Hypothalamus (tissue), 51 donors: ENCODE measurements at regions not wholly inside any gene's neighbourhood (a gene's known extent, or its start where the extent isn't known, plus 50 kb on each side); places are given as distances from the start of the nearest gene placed in this dataset.

Experiments
- DNase-seq, 51 donors: peaks; one replicate each; lab custom pipeline; 2025; lab: John Stamatoyannopoulos, UW

DNA sequence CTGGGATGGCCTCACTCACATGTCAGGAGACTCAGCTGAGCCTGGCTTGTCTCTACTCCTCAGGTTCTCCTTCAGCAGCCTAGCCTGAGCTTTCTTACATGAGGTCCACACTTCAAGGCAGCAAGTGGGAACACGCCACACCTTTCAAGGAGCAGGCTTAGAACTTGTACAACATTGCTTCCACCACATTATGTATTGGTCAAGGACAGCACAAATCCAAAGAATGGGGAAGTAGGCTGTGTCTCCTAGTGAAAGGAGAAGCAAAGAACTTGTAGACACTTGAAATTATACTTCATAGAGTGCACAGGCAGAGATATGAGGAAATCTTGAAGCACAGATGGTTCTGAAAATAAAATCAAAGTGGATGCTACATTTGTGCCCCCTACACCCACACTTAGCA lies 120.9 kb upstream of the NOCT start:
- DNase-seq: no peak

DNA sequence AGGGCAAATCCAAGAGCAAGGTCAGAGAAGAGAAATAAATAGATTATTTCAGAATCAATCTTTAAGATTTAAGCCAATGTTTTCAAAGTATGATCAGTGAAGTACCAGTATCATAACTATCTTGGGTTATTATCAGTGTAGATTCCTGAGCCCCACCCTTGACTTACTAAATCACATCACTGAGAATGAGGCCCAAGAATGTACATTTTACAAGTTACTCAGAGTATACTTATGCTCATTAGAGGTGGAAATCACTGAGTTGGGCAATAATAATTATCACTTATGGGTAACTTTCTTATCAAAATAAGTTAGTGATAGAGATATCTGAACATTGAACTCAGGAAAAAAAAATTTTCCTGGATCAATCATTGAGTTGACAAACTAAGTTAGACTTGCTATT lies 121.6 kb upstream of the NOCT start:
- no peak for DNase-seq

DNA sequence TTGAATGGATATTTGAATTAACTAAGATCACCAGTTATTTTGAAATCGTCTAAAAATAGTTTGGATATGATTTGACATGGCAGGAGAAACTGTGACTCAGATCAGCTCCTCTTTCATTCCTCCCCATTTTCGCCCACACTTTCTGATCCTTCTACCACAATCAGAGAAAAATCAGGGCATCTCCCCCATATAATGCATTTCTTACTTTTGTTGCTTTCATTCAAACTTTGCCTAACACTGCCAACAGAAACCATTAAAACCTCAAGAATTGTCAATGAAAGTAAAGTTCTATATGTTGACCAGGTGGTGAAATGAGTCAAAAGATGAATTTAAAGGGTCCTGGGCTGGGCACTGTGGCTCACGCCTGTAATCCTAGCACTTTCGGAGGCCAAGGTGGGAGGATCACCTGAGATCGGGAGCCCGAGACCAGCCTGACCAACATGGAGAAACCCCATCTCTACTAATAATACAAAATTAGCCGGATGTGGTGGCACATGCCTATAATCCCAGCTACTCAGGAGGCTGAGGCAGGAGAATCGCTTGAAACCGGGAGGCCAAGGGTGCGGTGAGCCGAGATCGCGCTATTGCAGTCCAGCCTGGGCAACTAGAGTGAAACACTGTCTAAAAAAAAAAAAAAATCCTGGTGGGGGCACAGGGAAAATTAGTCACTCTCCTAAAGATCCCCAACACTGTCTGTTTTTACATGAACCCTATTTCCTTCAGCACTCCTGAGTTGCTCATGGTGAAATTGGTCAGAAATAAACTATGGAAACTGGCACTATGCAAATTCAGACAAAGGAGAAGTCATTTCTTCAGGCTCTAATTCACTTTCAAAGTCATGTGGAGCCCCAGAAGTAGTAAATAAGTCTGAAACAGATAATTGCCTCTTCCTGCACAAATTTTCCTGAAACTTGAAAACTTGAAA lies 122.8 kb upstream of the NOCT start:
- no peak for DNase-seq

DNA sequence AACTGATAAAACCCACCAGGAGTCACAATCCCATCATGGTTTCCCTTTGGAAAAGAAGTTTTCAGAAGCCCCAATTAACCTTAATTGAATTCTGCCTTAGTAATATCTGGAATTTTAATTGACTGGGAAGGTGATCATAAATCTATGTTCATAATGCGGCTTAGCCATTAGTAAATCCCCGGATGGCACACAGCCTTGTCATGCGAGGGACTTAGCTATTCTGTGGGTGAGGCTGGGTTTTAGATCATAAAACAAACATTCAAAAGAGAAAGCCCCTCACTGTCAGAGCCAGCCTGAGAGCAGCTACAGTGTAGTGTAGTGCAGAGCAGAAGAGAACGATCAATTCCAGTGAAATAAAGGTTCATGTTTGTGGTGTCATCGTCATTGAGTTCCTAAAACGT lies 124.0 kb upstream of the NOCT start:
- DNase-seq: no peak

DNA sequence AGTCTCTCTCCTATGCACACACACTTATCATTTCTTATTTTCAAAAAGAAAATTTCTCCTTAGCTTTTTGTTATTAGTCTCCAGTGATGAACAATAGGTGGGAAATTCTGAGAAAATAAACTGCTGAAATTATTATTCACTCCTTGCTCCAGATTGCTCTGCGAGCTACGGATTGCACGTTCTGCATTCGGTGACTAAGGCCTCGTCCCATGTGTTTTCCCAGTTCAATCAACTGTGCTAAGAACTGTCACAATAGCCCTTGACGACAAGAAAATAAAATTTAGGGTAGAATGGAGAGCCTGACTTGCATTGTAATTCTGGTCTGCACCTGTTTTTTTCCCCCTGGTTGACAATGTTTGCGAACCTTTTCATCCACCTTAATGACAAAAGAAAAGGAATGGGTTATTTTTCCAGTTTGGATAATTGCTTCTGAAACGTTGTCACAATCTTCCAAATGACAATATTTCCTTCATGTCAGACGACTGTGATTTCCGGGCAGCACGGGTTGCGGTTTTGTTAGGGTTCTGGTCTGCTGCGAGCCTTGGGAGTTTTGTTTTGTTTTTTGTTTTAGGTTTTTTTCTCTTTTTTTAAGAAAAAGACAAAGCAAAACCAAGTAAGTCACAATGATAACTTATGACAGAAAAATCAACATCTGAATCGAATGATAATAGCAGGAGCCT lies 124.5 kb upstream of the NOCT start:
- DNase-seq: no peak

DNA sequence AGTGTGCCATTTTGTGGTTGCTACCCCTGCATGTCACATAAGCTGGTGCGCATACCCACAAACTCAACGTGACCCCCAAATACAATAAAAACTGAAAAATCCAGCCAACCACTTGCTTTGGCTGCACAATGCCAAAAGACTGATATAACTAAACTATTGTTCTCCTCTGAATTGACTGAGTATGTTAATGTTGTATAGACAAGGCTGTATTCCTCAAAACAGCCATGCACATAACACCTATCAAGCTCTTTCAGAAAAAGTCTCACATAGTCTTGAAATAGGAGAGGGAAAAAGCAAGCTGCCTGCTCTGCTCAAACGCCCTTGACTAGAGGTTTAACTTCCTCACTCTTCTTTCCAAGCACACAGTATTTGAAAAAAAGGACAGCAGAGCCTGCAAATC lies 126.4 kb upstream of the NOCT start:
- DNase-seq: no peak

DNA sequence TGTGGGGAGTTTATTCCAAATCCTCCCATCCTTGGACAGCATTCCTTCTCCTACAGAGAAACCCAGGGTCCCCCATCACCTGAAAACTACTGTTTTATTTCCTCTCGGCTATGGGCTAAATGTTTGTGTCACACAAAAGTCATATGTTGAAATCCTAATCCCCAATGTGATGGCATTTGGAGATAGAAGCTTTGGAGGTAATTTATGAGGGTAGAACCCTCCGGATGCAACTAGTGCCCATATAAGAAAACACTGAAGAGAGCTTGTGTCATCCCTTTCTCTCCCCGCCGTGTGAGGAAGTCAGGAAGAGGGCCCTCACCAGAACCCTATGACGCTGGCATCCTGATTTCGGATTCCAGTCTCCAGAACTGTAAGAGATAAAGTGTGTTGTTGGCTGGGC lies 127.8 kb upstream of the NOCT start:
- no peak for DNase-seq

DNA sequence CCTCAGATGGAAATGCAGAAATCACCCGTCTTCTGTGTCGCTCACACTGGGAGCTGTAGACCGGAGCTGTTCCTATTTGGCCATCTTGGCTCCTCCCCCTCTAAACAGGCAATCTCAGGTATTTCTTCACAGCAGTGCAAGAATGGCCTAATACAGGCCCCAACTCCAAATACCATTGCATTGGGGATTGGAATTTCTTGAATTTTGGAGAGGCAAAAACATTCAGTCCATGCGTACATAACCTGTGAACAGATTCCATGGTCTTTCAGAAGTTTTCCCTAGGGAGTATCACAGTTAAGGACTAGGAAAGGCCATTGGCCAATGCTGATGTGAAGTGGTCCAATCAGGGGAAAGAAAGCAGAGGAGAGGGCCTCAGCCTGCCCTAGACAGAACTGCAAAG lies 128.2 kb upstream of the NOCT start:
- no peak for DNase-seq

DNA sequence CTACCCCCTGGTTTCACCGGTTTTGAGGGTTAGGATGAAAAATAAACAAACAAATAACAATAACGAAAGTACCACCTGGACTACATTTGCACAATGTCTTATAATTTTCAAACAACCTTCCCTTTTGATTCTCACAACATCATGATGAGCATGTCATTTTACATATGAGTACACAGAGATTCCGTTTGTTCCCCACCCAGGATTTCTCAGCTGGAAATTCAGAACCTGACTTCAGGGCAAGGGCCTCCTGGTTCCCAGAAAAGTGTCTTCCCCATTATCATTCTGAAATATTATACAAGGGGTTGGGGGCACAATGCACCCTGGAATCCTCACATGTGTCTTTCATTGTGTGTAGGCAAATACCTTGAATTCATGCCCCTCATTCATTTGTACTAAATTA lies 135.8 kb upstream of the NOCT start:
- no peak for DNase-seq

DNA sequence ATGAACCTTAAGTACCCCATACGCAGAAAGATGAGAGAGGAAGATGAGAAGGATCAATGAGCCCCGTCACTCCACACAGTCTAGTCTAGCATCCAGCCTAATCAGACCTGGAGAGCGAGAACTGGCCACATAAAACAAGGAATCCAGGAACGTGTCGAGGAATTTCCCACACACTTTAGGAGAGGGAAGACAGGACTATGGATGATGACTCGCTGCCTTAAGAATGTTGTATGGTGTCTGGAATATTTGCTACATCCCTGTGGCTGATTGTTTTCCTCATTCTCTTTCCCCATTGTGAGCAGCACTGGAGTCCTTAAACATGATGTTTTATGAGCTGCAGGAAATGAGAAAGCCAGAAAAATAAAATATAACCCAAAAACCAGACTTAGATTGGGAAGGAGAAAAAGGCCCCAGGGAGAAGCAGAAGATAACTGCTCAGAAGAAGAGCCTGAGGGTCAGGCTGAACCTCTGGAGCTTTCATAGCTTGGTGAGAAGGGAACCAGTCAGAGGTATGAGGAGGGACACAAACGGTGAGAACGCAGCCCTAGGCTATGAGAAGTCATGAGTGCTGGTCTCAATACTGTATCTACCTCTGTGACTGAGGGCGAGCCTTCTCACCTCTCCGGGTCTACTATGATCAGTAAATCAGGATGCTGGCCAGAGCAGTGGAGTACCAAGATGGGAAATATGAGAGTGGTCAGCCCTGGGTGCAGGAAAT lies 139.5 kb upstream of the NOCT start:
- DNase-seq: no peak

DNA sequence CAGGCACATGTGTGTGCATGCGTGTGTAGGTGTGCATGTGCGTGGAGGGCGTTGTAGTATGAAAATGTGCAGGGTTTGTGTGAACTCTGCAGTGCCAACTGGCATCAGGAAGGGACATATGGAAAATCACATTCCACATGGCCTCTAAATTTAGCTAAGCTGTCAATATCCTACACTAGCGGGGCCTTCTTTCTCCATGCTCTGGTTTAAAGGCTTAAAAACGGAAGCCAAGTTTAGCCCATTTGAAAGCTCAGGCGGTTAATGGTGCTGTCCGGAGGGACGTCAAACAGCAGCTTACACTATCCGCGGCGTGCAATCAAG lies 144.1 kb upstream of the NOCT start:
- no peak for DNase-seq

DNA sequence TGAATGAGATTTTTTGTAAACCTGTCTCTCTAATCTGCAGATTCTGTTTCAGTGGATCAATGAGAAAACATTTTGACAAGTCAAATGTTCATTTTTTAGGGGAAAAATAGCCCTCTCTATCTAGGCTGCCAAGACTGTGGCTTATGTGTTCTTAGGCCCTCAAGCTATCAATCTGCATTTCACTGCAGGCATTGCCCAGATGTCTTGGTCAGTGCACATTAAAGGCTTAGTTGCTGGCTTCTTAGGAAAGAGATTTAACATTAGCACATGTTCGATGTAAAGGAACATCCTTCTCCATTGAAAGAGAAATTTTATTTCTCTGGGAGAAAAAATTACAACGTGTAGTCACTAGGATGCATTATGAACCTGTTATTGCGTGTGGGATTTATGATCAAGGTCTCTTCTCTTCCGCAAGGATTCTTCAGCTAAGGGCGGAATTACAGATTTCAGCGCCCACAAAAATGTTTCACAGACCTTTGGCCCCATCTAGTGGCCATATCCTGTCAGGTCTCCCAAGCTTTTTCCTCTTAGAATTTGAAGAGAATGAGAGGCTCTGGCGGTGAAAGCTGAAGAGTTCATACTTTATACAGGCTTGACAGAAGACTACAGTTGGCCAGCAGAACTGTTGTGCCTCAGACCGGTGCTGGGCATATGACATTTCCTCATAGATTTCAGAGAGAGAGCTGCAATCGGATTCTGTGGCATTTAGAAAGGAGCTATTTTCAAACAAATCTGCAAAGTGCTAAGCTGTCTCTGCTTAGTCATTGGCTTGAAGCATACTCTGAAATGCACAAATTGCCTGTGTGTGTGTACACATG lies 144.6 kb upstream of the NOCT start:
- DNase-seq: peak in 44 of 51 donors; percentile 3 to 87 (median 40)

DNA sequence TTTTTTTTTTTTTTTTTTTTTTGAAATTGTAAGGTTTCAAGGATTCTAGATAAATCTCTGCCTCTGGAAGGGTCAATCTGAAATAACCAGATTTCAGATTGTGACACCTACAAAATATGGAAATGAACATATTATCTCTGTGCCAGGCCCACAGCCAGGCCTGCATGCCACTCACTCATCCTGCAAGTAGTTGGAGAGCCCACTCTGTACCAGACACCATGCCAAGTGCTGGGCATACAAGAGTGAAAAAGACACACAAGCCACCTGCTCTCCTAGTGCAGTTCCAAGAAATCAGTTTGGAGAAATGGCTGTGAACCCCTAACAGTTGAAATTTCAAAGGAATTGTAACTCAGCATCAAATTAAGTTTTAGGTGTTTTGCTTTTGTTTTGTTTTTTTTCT lies 145.9 kb upstream of the NOCT start:
- no peak for DNase-seq

DNA sequence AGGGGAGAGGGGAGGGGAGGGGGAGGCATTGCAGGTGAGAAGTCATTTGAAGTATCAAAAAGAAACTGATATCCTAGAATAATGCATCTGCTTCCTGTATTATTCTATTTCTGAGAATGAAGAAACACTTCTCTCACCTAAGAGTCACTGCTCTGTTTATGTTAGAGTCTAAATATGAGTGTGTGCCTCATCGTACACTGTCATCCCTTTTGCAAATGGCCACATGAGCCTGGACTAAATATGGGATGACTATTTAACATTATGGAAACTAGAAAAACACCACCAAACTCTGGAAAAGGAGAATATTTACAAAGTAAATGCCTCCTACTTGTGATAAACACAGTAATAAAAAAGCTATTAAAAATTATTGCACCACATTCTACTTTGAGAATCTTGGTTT lies 146.4 kb upstream of the NOCT start:
- no peak for DNase-seq

DNA sequence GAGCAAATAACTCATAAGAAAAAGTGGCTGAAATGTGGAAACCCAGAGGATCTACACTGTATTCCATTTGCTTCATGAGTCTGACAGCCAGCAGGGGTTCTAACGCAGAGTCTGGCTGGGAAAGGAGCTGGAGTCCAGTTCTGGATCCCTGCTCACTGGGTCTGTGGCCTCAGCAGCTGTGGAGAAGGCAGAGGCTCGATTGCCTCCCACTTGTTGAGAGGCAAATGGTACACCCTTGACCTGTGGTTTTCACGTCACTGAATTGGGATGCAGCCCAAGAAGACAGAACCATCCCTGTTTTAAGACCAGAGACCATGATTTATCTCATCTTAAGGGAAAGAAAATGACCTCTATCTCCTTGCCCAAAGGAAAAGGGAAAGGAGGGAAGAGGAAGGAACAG lies 147.0 kb upstream of the NOCT start:
- DNase-seq: no peak

DNA sequence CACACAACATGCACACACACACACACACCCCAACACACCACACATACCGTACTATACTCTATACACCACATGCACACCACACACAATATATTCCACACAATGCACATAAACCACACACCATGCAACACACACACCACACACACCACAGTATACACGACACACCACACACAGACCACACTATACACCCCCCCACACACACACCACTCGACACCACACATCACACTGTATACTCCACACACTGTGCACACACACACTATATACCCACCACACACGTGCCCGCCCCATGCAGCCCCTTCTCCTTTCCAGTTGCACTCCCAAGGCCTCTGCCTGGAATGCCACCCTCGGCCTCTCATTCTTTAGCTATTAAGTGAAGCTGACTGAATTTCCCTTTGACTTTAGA lies 148.2 kb upstream of the NOCT start:
- no peak for DNase-seq

DNA sequence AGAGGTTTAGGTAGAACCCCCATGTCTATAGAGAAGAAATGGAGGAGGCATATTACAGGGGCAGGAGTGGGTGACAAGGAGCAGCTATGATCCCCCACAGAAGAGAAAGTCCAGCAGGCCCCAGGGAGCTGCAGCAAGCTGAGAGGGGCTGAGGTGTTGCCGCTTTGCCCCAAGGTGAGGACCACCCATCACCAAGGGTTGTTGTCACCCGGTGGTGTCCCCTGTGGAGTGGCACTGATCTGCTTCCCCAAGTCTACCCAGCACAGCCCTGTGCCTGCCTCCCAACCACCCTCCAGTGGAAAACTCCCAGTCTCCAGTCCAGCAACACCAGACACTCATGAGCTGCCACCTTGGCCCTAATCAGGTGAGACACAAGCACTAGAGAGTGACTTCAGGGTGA lies 149.3 kb upstream of the NOCT start:
- no peak for DNase-seq

DNA sequence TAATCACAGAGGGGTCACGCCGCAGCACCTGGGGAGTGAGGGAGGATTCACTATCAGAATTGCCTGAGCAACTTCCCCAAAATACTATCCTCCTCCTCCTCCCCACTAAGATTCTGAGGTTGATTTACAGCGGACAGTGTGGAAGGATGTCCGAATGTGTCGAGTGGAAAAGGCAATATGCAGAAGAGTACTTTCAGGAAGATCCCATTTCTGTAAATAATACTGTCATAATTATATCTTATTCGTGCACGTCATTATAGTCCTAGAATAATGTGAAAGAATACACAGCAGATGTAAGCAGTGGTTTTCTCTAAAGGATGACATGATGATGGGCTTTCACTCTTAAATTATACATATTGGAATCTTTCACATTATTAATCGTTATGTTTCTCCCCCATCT lies 149.8 kb upstream of the NOCT start:
- no peak for DNase-seq

DNA sequence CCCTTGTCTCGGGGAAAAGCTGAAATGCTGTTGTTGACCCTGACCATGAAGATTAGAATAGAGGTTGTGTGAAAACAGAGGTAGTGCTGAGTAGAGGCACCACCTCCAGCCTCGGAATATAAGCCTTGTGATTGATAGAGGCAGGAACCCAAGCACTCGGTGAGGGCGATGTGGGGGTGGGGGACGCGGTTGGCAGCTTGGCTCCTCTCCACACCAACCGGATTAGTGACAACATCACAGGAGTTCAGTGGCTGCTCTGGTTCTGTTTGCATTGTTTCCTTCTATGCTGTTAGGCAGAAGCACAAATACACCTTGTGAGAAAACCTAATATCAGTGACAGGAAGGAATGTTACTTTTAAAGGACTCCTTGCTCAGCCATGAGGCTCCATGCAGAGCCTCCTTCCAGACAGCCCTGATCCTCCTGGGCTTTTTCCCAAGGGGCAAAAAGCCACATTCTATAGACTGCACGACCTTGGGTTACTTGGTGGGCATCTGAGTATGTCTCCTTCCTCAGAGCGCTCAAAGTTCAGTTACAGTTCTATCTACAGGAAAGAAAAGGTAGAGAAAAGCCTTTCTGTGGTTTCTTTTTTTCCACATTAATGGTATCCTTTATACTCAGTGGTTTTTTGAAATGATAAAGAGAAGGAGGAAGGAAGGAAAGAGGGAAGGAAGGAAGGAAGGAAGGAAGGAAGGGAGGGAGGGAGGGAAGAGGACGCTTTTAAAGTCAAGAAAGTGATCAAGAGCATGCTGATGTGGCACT lies 150.4 kb upstream of the NOCT start:
- DNase-seq: no peak

DNA sequence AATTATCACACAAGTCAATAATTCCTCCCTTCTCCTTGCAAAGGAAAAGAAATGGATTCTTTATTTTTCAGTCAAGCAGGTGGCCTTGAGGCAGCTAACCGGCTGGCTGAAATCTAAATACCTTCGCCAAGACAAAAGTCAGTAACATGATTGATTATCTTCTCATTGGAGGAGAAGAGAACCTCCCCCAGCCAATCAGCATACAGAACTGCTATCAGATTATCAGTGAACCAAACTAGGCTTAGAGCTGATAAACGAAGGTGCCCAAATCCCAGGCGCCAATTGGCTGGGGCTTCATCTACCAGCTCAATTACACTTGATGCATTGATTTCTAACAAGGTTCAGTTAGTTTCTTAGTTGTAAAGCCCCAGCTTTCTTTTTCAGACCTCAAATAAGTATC lies 152.4 kb upstream of the NOCT start:
- no peak for DNase-seq
